ENCODE measurements at regions not wholly inside any gene's neighbourhood (a gene's known extent, or its start where the extent isn't known, plus 50 kb on each side); places are given as distances from the start of the nearest gene placed in this dataset.

- intact Hi-C loops (cut with micrococcal nuclease), result no loop called here
- Histone ChIP-seq H3K27me3 (ENCODE audit: control insufficient read depth in 2 of 2, insufficient read depth in 2 of 2, low read length in 2 of 2) (no peaks in the 10 kb centered on the region), H3K4me2 (ENCODE audit: insufficient read depth, low read length) (no peak overlapping the region), H3K4me3 (no peak overlapping the region), H3K9ac (ENCODE audit: insufficient read depth in 1 of 2, low read depth in 2 of 2, low read length in 2 of 2) (no peak overlapping the region), H3K9me3 (replicated peaks; ENCODE audit: control insufficient read depth, insufficient read depth, low read depth, low read length) (no peaks in the 10 kb centered on the region), H4K20me1 (replicated peaks; ENCODE audit: control insufficient read depth, insufficient read depth, low read length) (no peaks in the 10 kb centered on the region), H3K4me1 (replicated peaks in 1 of 2; ENCODE audit: control insufficient read depth in 2 of 2, insufficient read depth in 2 of 2, low read length in 2 of 2) (no peaks in the 10 kb centered on the region), H3K27ac (ENCODE audit: extremely low read depth, low read depth, low read length) (no peak overlapping the region), H3K36me3 (ENCODE audit: control insufficient read depth, insufficient read depth, low read length) (no peaks in the 10 kb centered on the region), H3K79me2 (ENCODE audit: control insufficient read depth, insufficient read depth, low read length) (no peaks in the 10 kb centered on the region), H3K9me1 (ENCODE audit: control insufficient read depth, insufficient read depth, low read length) (no peaks in the 10 kb centered on the region), H2AFZ (ENCODE audit: low read depth, low read length) (no peak overlapping the region)
- ChIA-PET CTCF (ENCODE audit: low intra/inter-chr PET ratio) (no interaction called here), POLR2A (no interaction called here)
- TF ChIP-seq ETS2 (tag; IDR thresholded peaks at IDR 0.05; ENCODE audit: borderline replicate concordance, poor library complexity, severe bottlenecking) (no peak), MTF1 (CRISPR knock-in tag; IDR thresholded peaks at IDR 0.05; ENCODE audit: borderline replicate concordance) (no peak), IFI16 (CRISPR knock-in tag; IDR thresholded peaks at IDR 0.05) (no peak), KAT7 (CRISPR knock-in tag; IDR thresholded peaks at IDR 0.05; ENCODE audit: borderline replicate concordance) (no peak), ZBTB17 (CRISPR knock-in tag; IDR thresholded peaks at IDR 0.05) (no peak), NFE2L1 (tag; IDR thresholded peaks at IDR 0.05; ENCODE audit: borderline replicate concordance, low read depth) (no peak), ZNF165 (CRISPR knock-in tag; IDR thresholded peaks at IDR 0.05; ENCODE audit: borderline replicate concordance) (no peak), ADNP (tag; IDR thresholded peaks at IDR 0.05) (no peak), LEF1 (IDR thresholded peaks at IDR 0.05) (no peak)
- TF ChIP-seq, protein P1, sequence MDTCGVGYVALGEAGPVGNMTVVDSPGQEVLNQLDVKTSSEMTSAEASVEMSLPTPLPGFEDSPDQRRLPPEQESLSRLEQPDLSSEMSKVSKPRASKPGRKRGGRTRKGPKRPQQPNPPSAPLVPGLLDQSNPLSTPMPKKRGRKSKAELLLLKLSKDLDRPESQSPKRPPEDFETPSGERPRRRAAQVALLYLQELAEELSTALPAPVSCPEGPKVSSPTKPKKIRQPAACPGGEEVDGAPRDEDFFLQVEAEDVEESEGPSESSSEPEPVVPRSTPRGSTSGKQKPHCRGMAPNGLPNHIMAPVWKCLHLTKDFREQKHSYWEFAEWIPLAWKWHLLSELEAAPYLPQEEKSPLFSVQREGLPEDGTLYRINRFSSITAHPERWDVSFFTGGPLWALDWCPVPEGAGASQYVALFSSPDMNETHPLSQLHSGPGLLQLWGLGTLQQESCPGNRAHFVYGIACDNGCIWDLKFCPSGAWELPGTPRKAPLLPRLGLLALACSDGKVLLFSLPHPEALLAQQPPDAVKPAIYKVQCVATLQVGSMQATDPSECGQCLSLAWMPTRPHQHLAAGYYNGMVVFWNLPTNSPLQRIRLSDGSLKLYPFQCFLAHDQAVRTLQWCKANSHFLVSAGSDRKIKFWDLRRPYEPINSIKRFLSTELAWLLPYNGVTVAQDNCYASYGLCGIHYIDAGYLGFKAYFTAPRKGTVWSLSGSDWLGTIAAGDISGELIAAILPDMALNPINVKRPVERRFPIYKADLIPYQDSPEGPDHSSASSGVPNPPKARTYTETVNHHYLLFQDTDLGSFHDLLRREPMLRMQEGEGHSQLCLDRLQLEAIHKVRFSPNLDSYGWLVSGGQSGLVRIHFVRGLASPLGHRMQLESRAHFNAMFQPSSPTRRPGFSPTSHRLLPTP (IDR thresholded peaks at IDR 0.05; ENCODE audit: borderline replicate concordance, extremely low read depth, insufficient read length), result no peak
- TF ChIP-seq, protein P2, sequence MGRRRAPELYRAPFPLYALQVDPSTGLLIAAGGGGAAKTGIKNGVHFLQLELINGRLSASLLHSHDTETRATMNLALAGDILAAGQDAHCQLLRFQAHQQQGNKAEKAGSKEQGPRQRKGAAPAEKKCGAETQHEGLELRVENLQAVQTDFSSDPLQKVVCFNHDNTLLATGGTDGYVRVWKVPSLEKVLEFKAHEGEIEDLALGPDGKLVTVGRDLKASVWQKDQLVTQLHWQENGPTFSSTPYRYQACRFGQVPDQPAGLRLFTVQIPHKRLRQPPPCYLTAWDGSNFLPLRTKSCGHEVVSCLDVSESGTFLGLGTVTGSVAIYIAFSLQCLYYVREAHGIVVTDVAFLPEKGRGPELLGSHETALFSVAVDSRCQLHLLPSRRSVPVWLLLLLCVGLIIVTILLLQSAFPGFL (CRISPR knock-in tag; IDR thresholded peaks at IDR 0.05), result no peak
- in situ Hi-C loops (cut with MboI), result no loop called here
- no peak for FAIRE-seq
- no peak for ATAC-seq
- no TSS peak for BruUV-seq (replicated peaks)
- DNase-seq (ENCODE audit: extremely low read depth in 1 of 4, low spot score in 3 of 4), result no peak
Observed at GRCh38 chr2:81181845-81182244, 877.3 kb upstream of the LRRTM1 start.
